ENCODE measurements at regions not wholly inside any gene's neighbourhood (a gene's known extent, or its start where the extent isn't known, plus 50 kb on each side); places are given as distances from the start of the nearest gene placed in this dataset.

DNA sequence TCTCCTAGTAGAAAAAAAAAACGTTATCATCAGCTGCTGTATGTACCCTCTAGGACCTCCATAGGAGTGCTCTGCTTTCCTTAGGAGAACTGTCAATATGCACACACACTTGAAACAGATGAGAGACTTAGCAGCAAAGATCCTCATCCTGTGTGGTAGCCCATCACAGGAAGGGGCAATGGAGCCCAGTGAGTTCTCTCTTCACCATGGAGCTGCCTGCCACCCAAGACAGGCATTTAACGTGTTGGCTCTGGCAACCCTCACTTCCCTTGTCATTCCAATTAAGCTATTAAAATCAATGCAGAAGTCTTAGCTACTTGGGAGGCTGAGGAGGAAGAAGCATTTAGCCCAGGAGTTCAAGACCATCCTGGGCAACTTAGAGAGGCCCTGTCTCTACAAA, 64.8 kb upstream of the PLEKHA5 start:
- DNase-seq: no peak

DNA sequence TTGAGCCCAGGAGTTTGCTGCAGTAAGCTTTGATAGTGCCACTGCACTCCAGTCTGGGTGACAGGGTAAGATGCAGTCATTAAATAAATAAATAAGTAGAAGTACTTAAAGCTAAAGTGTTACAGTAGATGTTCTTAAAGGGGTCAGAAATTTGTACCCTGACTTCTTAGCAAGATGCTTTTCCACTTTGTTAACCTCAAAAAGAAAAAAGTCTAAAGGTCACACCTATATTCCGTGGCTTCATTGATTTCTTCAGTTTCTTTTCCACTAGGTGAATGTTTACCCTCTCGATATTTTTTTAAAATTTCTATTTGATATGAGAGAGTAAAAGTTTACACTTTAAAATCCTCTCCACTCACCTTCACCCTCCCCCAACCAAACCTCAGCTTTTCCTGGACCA, 64.3 kb upstream of the PLEKHA5 start:
- DNase-seq: no peak

DNA sequence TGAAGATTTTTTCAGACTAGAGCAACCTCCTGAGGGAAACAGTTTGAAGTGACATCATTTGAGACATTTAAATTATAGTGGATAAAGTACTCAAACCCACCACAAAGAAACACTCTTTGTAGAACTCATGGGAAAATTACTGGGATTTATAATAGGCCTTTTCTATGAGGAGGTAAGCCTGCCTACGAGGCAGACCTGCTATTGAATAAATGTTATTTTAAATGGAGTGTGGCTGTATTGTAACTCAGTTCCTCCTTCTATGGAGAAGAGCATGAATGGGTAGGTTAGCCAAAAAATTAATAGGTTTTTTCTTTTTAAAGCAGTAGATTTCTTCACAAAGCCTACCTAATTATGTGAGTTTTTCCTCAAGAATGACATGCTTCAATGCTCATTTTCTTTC, 63.7 kb upstream of the PLEKHA5 start:
- no peak for DNase-seq

DNA sequence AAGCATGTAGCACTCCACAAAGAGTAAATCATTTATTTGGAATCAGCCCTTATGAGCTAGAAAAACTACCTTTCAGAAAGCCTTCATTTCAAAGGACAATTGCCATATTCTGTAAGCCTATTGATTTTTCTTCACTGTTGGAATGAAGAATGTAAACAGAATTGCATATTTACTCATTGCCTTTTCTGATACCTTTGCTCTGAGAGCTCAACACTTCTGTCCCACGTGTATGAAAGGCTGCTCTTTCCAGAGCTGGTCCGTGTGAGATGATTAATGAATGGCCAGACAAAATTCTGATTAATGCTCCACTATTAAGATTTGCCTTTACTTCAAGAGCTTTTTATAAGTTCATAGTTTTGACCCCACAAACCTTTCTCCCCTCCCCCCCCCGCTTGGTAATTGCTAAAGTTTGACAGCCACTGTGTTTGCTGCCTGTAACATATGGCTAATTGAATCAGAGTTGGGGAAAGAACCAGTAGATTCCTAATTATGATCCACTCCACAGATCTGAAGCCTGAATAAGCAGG, 63.0 kb upstream of the PLEKHA5 start:
- DNase-seq: no peak

DNA sequence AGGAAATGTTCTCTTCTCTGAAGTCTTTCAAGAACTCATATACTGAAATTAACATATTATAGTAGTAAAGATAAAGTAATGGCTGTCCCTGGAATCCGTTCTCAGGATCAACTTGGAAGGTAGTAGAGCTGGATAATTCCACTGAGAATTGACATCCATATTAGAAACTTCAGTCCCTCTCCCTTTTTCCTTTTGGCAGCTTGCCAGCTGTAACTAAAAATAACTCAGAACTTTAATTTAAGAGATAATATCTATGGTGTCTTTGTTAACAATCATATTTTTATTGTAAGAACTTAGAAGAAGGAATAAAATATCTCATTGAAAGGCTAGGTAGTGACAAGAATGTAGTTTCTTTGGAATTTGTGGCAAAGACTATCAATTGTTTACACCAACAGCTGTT, 61.4 kb upstream of the PLEKHA5 start:
- DNase-seq: no peak

DNA sequence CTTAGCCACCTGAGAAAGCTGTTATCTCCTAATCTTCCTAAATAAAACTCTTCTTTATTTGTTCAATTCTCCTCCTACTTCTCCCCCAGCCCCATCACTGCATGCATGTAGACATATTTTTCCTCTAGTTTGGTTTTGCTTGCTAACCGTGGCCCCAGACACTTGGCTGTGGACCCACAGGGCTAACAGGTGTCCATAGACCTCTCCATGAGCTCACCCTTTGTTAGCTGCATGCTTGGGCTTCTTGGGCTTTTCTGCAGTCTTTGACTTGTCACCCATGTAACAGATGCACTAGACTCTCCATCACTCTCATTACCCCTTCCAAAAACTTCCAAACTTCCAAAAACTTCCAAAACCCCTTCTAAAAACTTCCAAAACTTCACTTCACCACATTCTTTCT, 59.2 kb upstream of the PLEKHA5 start:
- DNase-seq: no peak

DNA sequence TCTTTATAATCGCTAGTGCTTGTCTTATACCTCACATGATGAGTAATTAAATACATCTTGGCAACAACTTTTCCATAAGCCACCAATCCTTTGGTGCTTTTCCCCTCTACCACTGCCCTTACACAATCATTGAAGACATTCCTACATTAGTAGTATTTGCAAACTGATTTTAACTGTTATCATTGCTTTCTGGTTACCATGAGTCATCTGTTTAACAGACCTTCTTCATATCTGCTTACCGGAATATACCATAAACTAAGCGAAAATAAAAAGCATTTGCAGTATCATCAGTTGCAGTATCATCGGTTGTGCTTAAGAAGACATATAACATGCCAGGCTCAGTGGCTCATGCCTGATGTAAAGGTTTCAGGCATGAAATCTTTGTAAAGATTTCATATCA, 54.8 kb upstream of the PLEKHA5 start:
- no peak for DNase-seq

DNA sequence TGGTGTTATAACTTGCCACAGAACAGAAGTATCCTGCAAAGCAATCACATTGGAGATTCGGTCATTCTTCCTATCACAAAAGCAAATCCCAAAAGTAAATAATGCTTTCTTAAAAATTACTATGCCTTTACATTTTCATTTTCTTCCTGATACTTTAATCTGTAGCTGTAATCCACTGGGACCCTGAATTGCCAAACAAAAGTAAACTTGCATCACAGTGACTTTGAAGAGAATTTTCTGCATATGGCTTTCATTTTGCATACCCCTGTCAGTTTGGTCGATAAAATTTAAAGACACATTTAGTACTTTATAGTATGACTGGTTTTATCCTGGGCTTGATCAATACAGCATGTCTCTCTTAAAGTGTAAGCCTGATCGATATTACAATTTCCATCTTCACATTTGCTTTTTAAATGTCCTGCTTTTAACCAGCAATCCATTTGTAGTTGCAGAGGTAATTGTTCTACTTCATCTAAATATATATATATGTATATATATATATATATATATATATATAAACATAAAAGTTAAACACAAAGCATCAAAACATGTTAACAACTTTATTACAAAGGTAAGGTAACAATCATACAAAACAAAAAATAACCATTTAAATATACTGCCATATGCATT, 53.7 kb upstream of the PLEKHA5 start:
- DNase-seq: no peak
